KBM-7 (cell line): ENCODE measurements at regions not wholly inside any gene's neighbourhood (a gene's known extent, or its start where the extent isn't known, plus 50 kb on each side); places are given as distances from the start of the nearest gene placed in this dataset.
"Not testable (repeated sequence)": the region's sequence is repeated elsewhere in the genome, so short reads cannot be mapped to it uniquely, and the experiment has no call there.

Experiments
- DNase-seq: peaks from one replicate; pipeline ENCODE4 v3.0.0-alpha.2; 2015
- in situ Hi-C: fragments of 300-500 bp; cut with MboI; formaldehyde crosslinking; loops from 2 replicates; pipeline ENCODE4 v1.14.3; 2020; ENCODE audit warnings: low sequenced_read_pairs, low pct_unique_long_range_greater_than_20kb, mixed read lengths

- in situ Hi-C loops = no loop called here
- DNase-seq = no peak
These were observed 103.5 kb downstream of the LSMEM1 start for GRCh38 chr7:112584290-112584689.

- in situ Hi-C loops = no loop called here
- no peak for DNase-seq
These were observed 106.7 kb downstream of the LSMEM1 start for GRCh38 chr7:112587504-112587903.

- in situ Hi-C loops = not testable (repeated sequence)
- DNase-seq = peak; percentile 44
These were observed 111.9 kb downstream of the LSMEM1 start for GRCh38 chr7:112592565-112593263.

GRCh38 chr7:112594397-112594796 lies 113.6 kb downstream of the LSMEM1 start:
- in situ Hi-C loops = no loop called here
- no peak for DNase-seq

- DNase-seq = no peak
These were observed 115.5 kb downstream of the LSMEM1 start for GRCh38 chr7:112596260-112596659.

GRCh38 chr7:112596981-112597380 lies 116.2 kb downstream of the LSMEM1 start:
- DNase-seq = no peak
- in situ Hi-C loops = no loop called here

More at GRCh38 chr7:112596260-112596659, 115.5 kb downstream of the LSMEM1 start:
- in situ Hi-C loops = no loop called here

GRCh38 chr7:112603673-112604072 lies 122.9 kb downstream of the LSMEM1 start:
- DNase-seq = no peak
- in situ Hi-C loops = no loop called here

GRCh38 chr7:112610636-112611035 lies 129.8 kb downstream of the LSMEM1 start:
- no peak for DNase-seq
- in situ Hi-C loops = no loop called here

- in situ Hi-C loops = no loop called here
These were observed 134.9 kb downstream of the LSMEM1 start for GRCh38 chr7:112615701-112616100.

GRCh38 chr7:112616295-112616694 lies 135.5 kb downstream of the LSMEM1 start:
- no peak for DNase-seq
- in situ Hi-C loops = no loop called here

More at GRCh38 chr7:112615701-112616100, 134.9 kb downstream of the LSMEM1 start:
- no peak for DNase-seq

- in situ Hi-C loops = no loop called here
- DNase-seq = no peak
These were observed 138.6 kb downstream of the LSMEM1 start for GRCh38 chr7:112619343-112619742.

GRCh38 chr7:112622159-112622715 lies 141.4 kb downstream of the LSMEM1 start:
- in situ Hi-C loops = no loop called here
- no peak for DNase-seq

GRCh38 chr7:112624416-112624815 lies 143.6 kb downstream of the LSMEM1 start:
- no peak for DNase-seq
- in situ Hi-C loops = no loop called here

- DNase-seq = no peak
These were observed 149.8 kb downstream of the LSMEM1 start for GRCh38 chr7:112630565-112630964.

GRCh38 chr7:112634107-112634506 lies 153.3 kb downstream of the LSMEM1 start:
- in situ Hi-C loops = no loop called here
- no peak for DNase-seq

More at GRCh38 chr7:112630565-112630964, 149.8 kb downstream of the LSMEM1 start:
- in situ Hi-C loops = no loop called here

- DNase-seq = no peak
- in situ Hi-C loops = no loop called here
These were observed 154.5 kb downstream of the TMEM168 start for GRCh38 chr7:112635742-112636141.

- DNase-seq = peak; percentile 68
- in situ Hi-C loops = no loop called here
These were observed 151.4 kb downstream of the TMEM168 start for GRCh38 chr7:112638675-112639400.

GRCh38 chr7:112640685-112641084 lies 149.5 kb downstream of the TMEM168 start:
- in situ Hi-C loops = no loop called here
- DNase-seq = no peak

- in situ Hi-C loops = no loop called here
- DNase-seq = no peak
These were observed 143.4 kb downstream of the TMEM168 start for GRCh38 chr7:112646783-112647182.

- in situ Hi-C loops = no loop called here
These were observed 141.4 kb downstream of the TMEM168 start for GRCh38 chr7:112648781-112649180.

More at GRCh38 chr7:112648781-112649180, 141.4 kb downstream of the TMEM168 start:
- no peak for DNase-seq
